Endothelial cell (in vitro differentiated cells): ENCODE measurements at regions not wholly inside any gene's neighbourhood (a gene's known extent, or its start where the extent isn't known, plus 50 kb on each side); places are given as distances from the start of the nearest gene placed in this dataset.

Experiments used
- DNase-seq: peaks from one replicate; pipeline ENCODE4 v3.0.0; 2021; ENCODE audit warnings: low spot score
- H3K27ac Mint-ChIP-seq: one replicate; pipeline ENCODE4 v1.8.0; 2021; ENCODE audit warnings: mixed read lengths, inconsistent platforms; ENCODE audit not compliant: unreplicated experiment
- H3K27me3 Mint-ChIP-seq: one replicate; pipeline ENCODE4 v1.8.0; 2021; ENCODE audit warnings: mild to moderate bottlenecking, moderate library complexity, mixed read lengths, inconsistent platforms; ENCODE audit not compliant: unreplicated experiment
- H3K36me3 Mint-ChIP-seq: one replicate; pipeline ENCODE4 v1.8.0; 2021; ENCODE audit warnings: mild to moderate bottlenecking, low read depth, mixed read lengths, inconsistent platforms; ENCODE audit not compliant: unreplicated experiment
- H3K4me1 Mint-ChIP-seq: one replicate; pipeline ENCODE4 v1.8.0; 2021; ENCODE audit warnings: mild to moderate bottlenecking, mixed read lengths, inconsistent platforms; ENCODE audit not compliant: unreplicated experiment
- H3K4me3 Mint-ChIP-seq: one replicate; pipeline ENCODE4 v1.8.0; 2021; ENCODE audit warnings: mild to moderate bottlenecking, mixed read lengths, inconsistent platforms; ENCODE audit not compliant: unreplicated experiment
- H3K9me3 Mint-ChIP-seq: one replicate; pipeline ENCODE4 v1.8.0; 2021; ENCODE audit warnings: mixed read lengths, inconsistent platforms; ENCODE audit not compliant: unreplicated experiment
- TF ChIP-seq, protein P1 (sequence below): fragments of 200-600 bp; sonication (generic); IDR thresholded peaks from one replicate; pipeline ENCODE4 v1.5.0; 2021; ENCODE audit warnings: antibody characterized with exemption; ENCODE audit not compliant: unreplicated experiment

DNA sequence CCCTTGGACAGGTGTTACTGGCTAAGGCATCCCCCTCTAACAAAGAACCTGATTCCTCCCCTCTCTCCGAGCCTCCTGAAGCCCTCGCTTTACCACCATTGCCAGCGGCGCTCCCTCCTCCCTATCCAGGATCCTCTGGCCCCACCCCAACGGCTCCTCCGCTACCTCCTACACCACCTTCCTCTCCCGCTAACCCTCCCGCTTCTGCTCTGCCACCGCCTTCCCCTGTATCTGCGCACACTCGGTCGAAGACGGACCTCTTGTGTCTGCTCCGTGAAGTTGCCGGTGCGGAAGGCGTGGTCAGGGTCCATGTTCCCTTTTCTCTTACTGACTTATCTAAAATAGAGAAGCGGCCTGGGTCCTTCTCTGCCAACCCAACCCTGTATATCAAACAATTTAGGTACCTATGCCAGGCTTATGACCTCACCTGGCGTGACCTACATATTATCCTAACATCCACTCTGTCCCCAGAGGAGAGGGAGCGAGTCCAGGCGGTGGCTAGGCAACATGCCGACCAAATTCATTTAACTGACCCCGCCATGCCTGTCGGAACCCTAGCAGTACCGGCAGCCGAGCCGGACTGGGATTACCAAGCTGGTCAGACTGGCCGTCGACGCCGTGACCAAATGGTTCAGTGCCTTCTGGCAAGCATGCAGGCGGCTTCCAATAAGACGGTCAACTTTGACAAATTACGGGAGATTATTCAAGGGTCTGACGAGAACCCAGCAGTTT, 958.9 kb downstream of the RPA4 start:
- Mint-ChIP-seq H3K9me3 (peaks cover 9% of the 10 kb centered on the region), H3K27ac (no peak overlapping the region), H3K4me1 (no peaks in the 10 kb centered on the region), H3K27me3 (peaks cover 12% of the 10 kb centered on the region), H3K36me3 (peaks cover 12% of the 10 kb centered on the region), H3K4me3 (no peak overlapping the region)
- TF ChIP-seq, protein P1, sequence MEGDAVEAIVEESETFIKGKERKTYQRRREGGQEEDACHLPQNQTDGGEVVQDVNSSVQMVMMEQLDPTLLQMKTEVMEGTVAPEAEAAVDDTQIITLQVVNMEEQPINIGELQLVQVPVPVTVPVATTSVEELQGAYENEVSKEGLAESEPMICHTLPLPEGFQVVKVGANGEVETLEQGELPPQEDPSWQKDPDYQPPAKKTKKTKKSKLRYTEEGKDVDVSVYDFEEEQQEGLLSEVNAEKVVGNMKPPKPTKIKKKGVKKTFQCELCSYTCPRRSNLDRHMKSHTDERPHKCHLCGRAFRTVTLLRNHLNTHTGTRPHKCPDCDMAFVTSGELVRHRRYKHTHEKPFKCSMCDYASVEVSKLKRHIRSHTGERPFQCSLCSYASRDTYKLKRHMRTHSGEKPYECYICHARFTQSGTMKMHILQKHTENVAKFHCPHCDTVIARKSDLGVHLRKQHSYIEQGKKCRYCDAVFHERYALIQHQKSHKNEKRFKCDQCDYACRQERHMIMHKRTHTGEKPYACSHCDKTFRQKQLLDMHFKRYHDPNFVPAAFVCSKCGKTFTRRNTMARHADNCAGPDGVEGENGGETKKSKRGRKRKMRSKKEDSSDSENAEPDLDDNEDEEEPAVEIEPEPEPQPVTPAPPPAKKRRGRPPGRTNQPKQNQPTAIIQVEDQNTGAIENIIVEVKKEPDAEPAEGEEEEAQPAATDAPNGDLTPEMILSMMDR = no peak
- no peak for DNase-seq

DNA sequence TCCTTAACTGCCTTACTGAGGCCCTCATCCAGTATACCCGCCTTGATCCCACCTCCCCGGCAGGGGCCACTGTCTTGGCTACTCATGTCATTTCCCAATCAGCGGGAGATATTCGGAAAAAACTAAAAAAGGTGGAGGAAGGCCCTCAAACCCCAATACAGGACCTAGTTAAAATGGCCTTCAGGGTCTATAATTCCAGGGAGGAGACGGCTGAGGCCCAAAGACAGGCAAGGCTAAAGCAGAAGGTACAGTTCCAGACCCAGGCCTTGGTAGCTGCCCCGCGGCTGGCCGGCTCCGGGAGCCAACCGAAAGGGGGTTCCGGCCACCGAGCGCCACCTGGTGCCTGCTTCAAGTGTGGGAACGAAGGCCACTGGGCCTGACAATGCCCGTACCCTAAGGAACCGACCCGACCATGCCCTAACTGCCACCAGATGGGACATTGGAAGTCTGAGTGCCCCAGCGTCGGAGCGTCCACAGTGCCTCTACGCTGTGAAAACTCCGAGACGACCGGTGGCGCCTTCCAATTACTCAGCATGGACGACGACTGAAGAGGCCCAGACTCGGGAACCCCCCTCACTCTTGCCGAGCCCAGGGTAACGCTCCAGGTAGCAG, 959.6 kb downstream of the RPA4 start:
- TF ChIP-seq, protein P1 = no peak
- no peak overlapping the region for H3K27ac Mint-ChIP-seq
- peaks cover 9% of the 10 kb centered on the region for H3K9me3 Mint-ChIP-seq
- no peaks in the 10 kb centered on the region for H3K4me1 Mint-ChIP-seq
- H3K4me3 Mint-ChIP-seq = no peak overlapping the region
- DNase-seq = no peak
- H3K36me3 Mint-ChIP-seq = peaks cover 16% of the 10 kb centered on the region
- peaks cover 13% of the 10 kb centered on the region for H3K27me3 Mint-ChIP-seq

DNA sequence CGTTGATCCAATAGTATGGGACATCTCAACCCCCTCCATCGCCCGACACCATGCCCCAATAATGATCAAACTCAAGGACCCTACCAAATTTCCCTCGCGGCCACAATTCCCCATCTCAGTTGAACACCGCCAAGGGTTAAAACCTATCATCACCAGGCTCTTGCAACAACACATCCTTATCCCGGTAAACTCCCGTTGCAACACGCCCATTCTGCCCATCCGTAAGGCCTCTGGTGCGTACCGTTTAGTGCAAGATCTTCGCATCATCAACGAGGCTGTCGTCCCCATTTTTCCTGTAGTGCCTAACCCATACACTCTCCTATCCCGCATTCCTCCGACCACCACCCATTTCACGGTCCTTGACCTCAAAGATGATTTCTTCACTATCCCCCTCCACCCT, 960.5 kb downstream of the RPA4 start:
- peaks cover 21% of the 10 kb centered on the region for H3K36me3 Mint-ChIP-seq

DNA sequence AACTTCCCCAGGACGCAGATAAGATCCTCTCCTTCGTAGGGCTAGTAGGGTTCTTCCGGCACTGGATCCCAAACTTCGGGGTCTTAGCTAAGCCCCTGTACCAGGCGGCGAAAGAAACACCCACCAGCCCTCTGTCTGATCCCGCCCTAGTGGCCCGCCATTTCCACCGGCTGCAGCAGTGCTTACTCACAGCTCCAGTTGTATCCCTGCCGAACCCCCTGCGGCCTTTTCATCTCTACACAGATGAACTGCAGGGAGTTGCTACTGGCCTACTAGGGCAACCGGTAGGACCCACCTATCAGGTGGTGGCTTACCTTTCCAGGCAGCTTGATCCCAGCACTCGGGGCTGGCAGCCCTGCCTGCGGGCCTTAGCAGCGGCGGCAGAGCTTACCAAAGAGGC, 961.2 kb downstream of the RPA4 start:
- Mint-ChIP-seq H3K4me3 (no peak overlapping the region), H3K36me3 (peaks cover 21% of the 10 kb centered on the region), H3K9me3 (peaks cover 9% of the 10 kb centered on the region), H3K4me1 (no peaks in the 10 kb centered on the region), H3K27ac (no peak overlapping the region), H3K27me3 (peaks cover 14% of the 10 kb centered on the region)
- DNase-seq = no peak
- TF ChIP-seq, protein P1 = no peak

More for the DNA sequence above, 960.5 kb downstream of the RPA4 start:
- H3K9me3 Mint-ChIP-seq = peaks cover 9% of the 10 kb centered on the region
- peak overlapping the region; percentile 51 for H3K4me3 Mint-ChIP-seq
- peaks cover 14% of the 10 kb centered on the region for H3K27me3 Mint-ChIP-seq
- peak overlapping the region; percentile 30 for H3K27ac Mint-ChIP-seq
- TF ChIP-seq, protein P1 = no peak
- no peak for DNase-seq
- no peaks in the 10 kb centered on the region for H3K4me1 Mint-ChIP-seq

DNA sequence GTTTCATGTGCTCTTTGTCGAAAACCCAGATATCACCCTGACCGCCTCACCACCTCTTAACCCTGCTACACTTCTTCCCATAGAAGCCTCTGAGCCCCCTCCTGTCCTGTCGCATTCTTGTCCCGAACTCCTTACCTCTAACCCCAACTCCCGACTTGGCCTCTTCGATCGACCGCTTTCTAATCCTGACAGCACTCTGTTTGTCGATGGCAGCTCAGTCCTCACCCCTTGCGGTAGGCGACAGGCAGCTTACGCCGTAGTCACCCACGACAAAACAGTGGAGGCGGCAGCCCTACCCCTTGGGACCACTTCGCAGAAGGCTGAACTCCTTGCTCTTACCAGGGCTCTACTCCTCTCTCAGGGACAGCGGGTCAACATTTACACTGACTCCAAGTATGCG, 961.7 kb downstream of the RPA4 start:
- H3K36me3 Mint-ChIP-seq = peaks cover 21% of the 10 kb centered on the region
- no peak overlapping the region for H3K27ac Mint-ChIP-seq
- peaks cover 9% of the 10 kb centered on the region for H3K9me3 Mint-ChIP-seq
- TF ChIP-seq, protein P1 = no peak
- H3K27me3 Mint-ChIP-seq = peaks cover 14% of the 10 kb centered on the region
- H3K4me1 Mint-ChIP-seq = no peaks in the 10 kb centered on the region
- no peak for DNase-seq
- H3K4me3 Mint-ChIP-seq = peak overlapping the region; percentile 59
